ENCODE measurements at regions not wholly inside any gene's neighbourhood (a gene's known extent, or its start where the extent isn't known, plus 50 kb on each side); places are given as distances from the start of the nearest gene placed in this dataset.
A peak's percentile ranks its signal among the peaks of the same experiment; 100 is the strongest.

- H4K20me1 ChIP-seq (replicated peaks in 1 of 2; ENCODE audit: control insufficient read depth in 1 of 2, insufficient read depth in 2 of 2, low read length in 2 of 2), result no peaks in the 10 kb centered on the region
- no peak overlapping the region for H3K56ac ChIP-seq (replicated peaks; ENCODE audit: insufficient read length, low read depth, low read length)
- POLR2A ChIA-PET (ENCODE audit: partially characterized antibody), result no interaction called here
- no peaks in the 10 kb centered on the region for H3K23me2 ChIP-seq (ENCODE audit: low read depth, low read length)
- no peaks in the 10 kb centered on the region for H3K79me2 ChIP-seq (ENCODE audit: control insufficient read depth in 1 of 2, insufficient read depth in 2 of 2, low read length in 2 of 2)
- no peak overlapping the region for H3K14ac ChIP-seq (ENCODE audit: insufficient read length)
- FAIRE-seq (no peak), DNase-seq (ENCODE audit: low read depth in 1 of 2, low spot score in 2 of 2) (no peak)
- H2BK15ac ChIP-seq (ENCODE audit: low read length), result no peak overlapping the region
- no peaks in the 10 kb centered on the region for H3K27me3 ChIP-seq (replicated peaks in 1 of 4; ENCODE audit: control insufficient read depth in 3 of 4, extremely low read depth in 1 of 4, insufficient read depth in 3 of 4, low read length in 3 of 4)
- no peak overlapping the region for H2BK20ac ChIP-seq (ENCODE audit: low read length)
- H3K9ac ChIP-seq (replicated peaks in 1 of 4; ENCODE audit: extremely low read depth in 1 of 4, low read depth in 3 of 4, low read length in 3 of 4), result peak overlapping the region in 1 of 4 experiments; percentile 6; a peak in 1 of 7 replicates
- no peaks in the 10 kb centered on the region for H3K36me3 ChIP-seq (ENCODE audit: control insufficient read depth in 2 of 4, insufficient read depth in 4 of 4, low read length in 3 of 4)
- H2BK120ac ChIP-seq (replicated peaks; ENCODE audit: low read depth, low read length), result no peak overlapping the region
- peaks cover 0 to 3% of the 10 kb centered on the region in 2 experiments; a peak in 2 of 4 replicates for H3K9me3 ChIP-seq (ENCODE audit: insufficient read depth in 2 of 2, low read depth in 1 of 2, low read length in 1 of 2)
- H3K4me3 ChIP-seq (ENCODE audit: extremely low read depth in 1 of 4, insufficient read depth in 2 of 4, low read depth in 3 of 4, low read length in 4 of 4), result no peak overlapping the region
- no peak overlapping the region for H3K18ac ChIP-seq (ENCODE audit: extremely low read depth, low read length)
- TF ChIP-seq NANOG (IDR thresholded peaks at IDR 0.05; ENCODE audit: insufficient read depth, low read depth, low read length, poor library complexity, severe bottlenecking) (no peak), TEAD4 (IDR thresholded peaks at IDR 0.05; ENCODE audit: low read depth, low read length) (no peak), JUN (IDR thresholded peaks at IDR 0.05; ENCODE audit: low read depth, low read length) (no peak), SIX5 (IDR thresholded peaks at IDR 0.05; ENCODE audit: low read depth, low read length) (no peak), MAX (IDR thresholded peaks at IDR 0.05) (no peak), HDAC2 (IDR thresholded peaks at IDR 0.05; ENCODE audit: borderline replicate concordance in 1 of 2, low read depth in 2 of 2, low read length in 2 of 2) (no peak), KDM5A (IDR thresholded peaks at IDR 0.05; ENCODE audit: low read length) (no peak), BRCA1 (IDR thresholded peaks at IDR 0.05; ENCODE audit: low read depth, low read length) (no peak), BCL11A (IDR thresholded peaks at IDR 0.05; ENCODE audit: low read depth in 2 of 2, low read length in 2 of 2) (no peak), SP1 (IDR thresholded peaks at IDR 0.05; ENCODE audit: low read depth, low read length) (no peak), POLR2AphosphoS5 (IDR thresholded peaks at IDR 0.05; ENCODE audit: low read depth, low read length) (no peak), SAP30 (IDR thresholded peaks at IDR 0.05; ENCODE audit: insufficient read depth, insufficient replicate concordance, low read length) (no peak), USF2 (IDR thresholded peaks at IDR 0.05; ENCODE audit: low read length) (no peak)
- no peak overlapping the region for H2AFZ ChIP-seq (ENCODE audit: low read length)
- H3K23ac ChIP-seq (ENCODE audit: insufficient read length), result no peak overlapping the region
- H3K4me2 ChIP-seq (ENCODE audit: insufficient read depth in 1 of 2, low read depth in 2 of 2, low read length in 2 of 2), result no peak overlapping the region
- H3K27ac ChIP-seq (ENCODE audit: low read depth, low read length), result no peak overlapping the region
- WGBS, 2 experiments (ENCODE audit: extremely low coverage in 1 of 2, insufficient coverage in 1 of 2, insufficient read length in 1 of 2, insufficient replicate concordance in 2 of 2, low coverage in 1 of 2, low lambda C conversion rate in 2 of 2, missing lambda C conversion rate in 1 of 2), result 80% methylated on average over 7 of the region's 7 CpGs; no CpG with 5 or more reads in 1 of the 2 experiments
- no peak overlapping the region for H2AK5ac ChIP-seq (ENCODE audit: low read depth, low read length)
- no peak overlapping the region for H4K8ac ChIP-seq (ENCODE audit: extremely low read depth, insufficient read depth, low read length)
- H2BK12ac ChIP-seq (ENCODE audit: low read depth, low read length), result no peak overlapping the region
- peaks cover 0 to 4% (median 0%) of the 10 kb centered on the region in 4 experiments; a peak in 2 of 7 replicates for H3K4me1 ChIP-seq (replicated peaks in 1 of 4; ENCODE audit: control insufficient read depth in 3 of 4, insufficient read depth in 4 of 4, low read length in 3 of 4)
- H3K79me1 ChIP-seq (ENCODE audit: low read depth, low read length), result no peaks in the 10 kb centered on the region
- H2BK5ac ChIP-seq (ENCODE audit: low read depth, low read length), result no peak overlapping the region
- no peak overlapping the region for H3K4ac ChIP-seq (replicated peaks; ENCODE audit: insufficient read length, low read depth, low read length)
- no peak overlapping the region for H4K91ac ChIP-seq (replicated peaks; ENCODE audit: insufficient read length, low read length)
- H4K5ac ChIP-seq (ENCODE audit: insufficient read length, low read depth, low read length), result no peak overlapping the region
- CTCF ChIA-PET (ENCODE audit: partially characterized antibody), result interaction anchor here (0.9 to 3.3 kb wide), 10 partner anchors 9 to 486 kb away, joined by 3 to 31 read pairs (median 5); no protein-coding TSS in a partner anchor
These were observed 249.1 kb downstream of the UACA start for GRCh38 chr15:70514251-70514650.

Measured in H1 (cell line).